Activated T-helper 17 cell treated with anti-CD3 and anti-CD28 coated beads, Interleukin-2, amount 50 U/mL, for 72 hours (primary cell): ENCODE measurements at regions not wholly inside any gene's neighbourhood (a gene's known extent, or its start where the extent isn't known, plus 50 kb on each side); places are given as distances from the start of the nearest gene placed in this dataset.
"Not testable (repeated sequence)": the region's sequence is repeated elsewhere in the genome, so short reads cannot be mapped to it uniquely, and the experiment has no call there.

Experiments
- ATAC-seq: fragments of 150-1000 bp; cut with Tn5 transposase; replicated peaks from 2 replicates; pipeline ENCODE4 v1.10.0; 2021; ENCODE audit warnings: mild to moderate bottlenecking, moderate library complexity
- H3K27ac Mint-ChIP-seq: one replicate; pipeline ENCODE4 v1.8.0; 2022; ENCODE audit warnings: mixed read lengths
- H3K27me3 Mint-ChIP-seq: one replicate; pipeline ENCODE4 v1.8.0; 2022; ENCODE audit warnings: mixed read lengths
- H3K36me3 Mint-ChIP-seq: one replicate; pipeline ENCODE4 v1.8.0; 2022; ENCODE audit warnings: low read depth, mild to moderate bottlenecking, mixed read lengths
- H3K4me1 Mint-ChIP-seq: one replicate; pipeline ENCODE4 v1.8.0; 2022; ENCODE audit warnings: mixed read lengths
- H3K4me3 Mint-ChIP-seq: one replicate; pipeline ENCODE4 v1.8.0; 2022; ENCODE audit warnings: mild to moderate bottlenecking, mixed read lengths
- H3K9me3 Mint-ChIP-seq: one replicate; pipeline ENCODE4 v1.8.0; 2022; ENCODE audit warnings: mixed read lengths

- Mint-ChIP-seq H3K36me3 (no peaks in the 10 kb centered on the region), H3K9me3 (no peaks in the 10 kb centered on the region), H3K4me3 (peak overlapping the region; percentile 46), H3K27ac (peak overlapping the region; percentile 9), H3K4me1 (peaks cover 59% of the 10 kb centered on the region), H3K27me3 (no peaks in the 10 kb centered on the region)
- ATAC-seq, result no peak
Measured at GRCh38 chr22:22817468-22818201, 70.0 kb upstream of the IGLL5 start.

- H3K4me1 Mint-ChIP-seq, result peaks cover 61% of the 10 kb centered on the region
- H3K27ac Mint-ChIP-seq, result peak overlapping the region; percentile 9
- no peaks in the 10 kb centered on the region for H3K27me3 Mint-ChIP-seq
- H3K9me3 Mint-ChIP-seq, result no peaks in the 10 kb centered on the region
- H3K36me3 Mint-ChIP-seq, result no peaks in the 10 kb centered on the region
- ATAC-seq, result no peak
- H3K4me3 Mint-ChIP-seq, result peak overlapping the region; percentile 46
Measured at GRCh38 chr22:22818202-22818538, 69.4 kb upstream of the IGLL5 start.

- Mint-ChIP-seq H3K27me3 (no peaks in the 10 kb centered on the region), H3K9me3 (no peaks in the 10 kb centered on the region), H3K4me3 (peak overlapping the region; percentile 46), H3K36me3 (no peaks in the 10 kb centered on the region), H3K27ac (peak overlapping the region; percentile 77), H3K4me1 (peaks cover 65% of the 10 kb centered on the region)
- ATAC-seq, result peak; percentile 57
Measured at GRCh38 chr22:22818861-22819855, 68.5 kb upstream of the IGLL5 start.

- Mint-ChIP-seq H3K27ac (peak overlapping the region; percentile 77), H3K36me3 (no peaks in the 10 kb centered on the region), H3K4me1 (peaks cover 65% of the 10 kb centered on the region), H3K27me3 (no peaks in the 10 kb centered on the region), H3K4me3 (peak overlapping the region; percentile 46), H3K9me3 (no peaks in the 10 kb centered on the region)
- no peak for ATAC-seq
Measured at GRCh38 chr22:22820076-22820475, 67.5 kb upstream of the IGLL5 start.

- Mint-ChIP-seq H3K9me3 (no peaks in the 10 kb centered on the region), H3K4me1 (peaks cover 68% of the 10 kb centered on the region), H3K27me3 (no peaks in the 10 kb centered on the region), H3K36me3 (no peaks in the 10 kb centered on the region), H3K4me3 (peak overlapping the region; percentile 46), H3K27ac (peak overlapping the region; percentile 77)
- peak; percentile 80 for ATAC-seq
Measured at GRCh38 chr22:22820626-22821025, 67.0 kb upstream of the IGLL5 start.

- peak overlapping the region; percentile 46 for H3K4me3 Mint-ChIP-seq
- no peaks in the 10 kb centered on the region for H3K27me3 Mint-ChIP-seq
- ATAC-seq, result no peak
- H3K9me3 Mint-ChIP-seq, result no peaks in the 10 kb centered on the region
- H3K27ac Mint-ChIP-seq, result peak overlapping the region; percentile 77
- H3K36me3 Mint-ChIP-seq, result no peaks in the 10 kb centered on the region
- H3K4me1 Mint-ChIP-seq, result peaks cover 61% of the 10 kb centered on the region
Measured at GRCh38 chr22:22821340-22821739, 66.3 kb upstream of the IGLL5 start.

GRCh38 chr22:22822106-22822505, 65.5 kb upstream of the IGLL5 start:
- H3K27ac Mint-ChIP-seq, result peak overlapping the region; percentile 77
- H3K9me3 Mint-ChIP-seq, result no peaks in the 10 kb centered on the region
- no peaks in the 10 kb centered on the region for H3K36me3 Mint-ChIP-seq
- peak overlapping the region; percentile 46 for H3K4me3 Mint-ChIP-seq
- ATAC-seq, result no peak
- no peaks in the 10 kb centered on the region for H3K27me3 Mint-ChIP-seq
- peaks cover 55% of the 10 kb centered on the region for H3K4me1 Mint-ChIP-seq

GRCh38 chr22:22822553-22822952, 65.1 kb upstream of the IGLL5 start:
- not testable (repeated sequence) for ATAC-seq, H3K36me3 Mint-ChIP-seq, H3K9me3 Mint-ChIP-seq, H3K27me3 Mint-ChIP-seq
- peak overlapping the region; percentile 77 for H3K27ac Mint-ChIP-seq
- peak overlapping the region; percentile 46 for H3K4me3 Mint-ChIP-seq
- peaks cover 55% of the 10 kb centered on the region for H3K4me1 Mint-ChIP-seq

- no peak for ATAC-seq
- Mint-ChIP-seq H3K4me3 (peak overlapping the region; percentile 46), H3K36me3 (no peaks in the 10 kb centered on the region), H3K4me1 (peaks cover 50% of the 10 kb centered on the region), H3K27ac (peak overlapping the region; percentile 62), H3K27me3 (no peaks in the 10 kb centered on the region), H3K9me3 (no peaks in the 10 kb centered on the region)
Measured at GRCh38 chr22:22823131-22823810, 64.3 kb upstream of the IGLL5 start.

- H3K9me3 Mint-ChIP-seq, result no peaks in the 10 kb centered on the region
- no peaks in the 10 kb centered on the region for H3K27me3 Mint-ChIP-seq
- no peak overlapping the region for H3K4me3 Mint-ChIP-seq
- no peak for ATAC-seq
- H3K4me1 Mint-ChIP-seq, result peaks cover 39% of the 10 kb centered on the region
- no peak overlapping the region for H3K27ac Mint-ChIP-seq
- no peaks in the 10 kb centered on the region for H3K36me3 Mint-ChIP-seq
Measured at GRCh38 chr22:22824340-22825212, 63.0 kb upstream of the IGLL5 start.

GRCh38 chr22:22825213-22825593, 62.4 kb upstream of the IGLL5 start:
- H3K27me3 Mint-ChIP-seq, result no peaks in the 10 kb centered on the region
- H3K4me3 Mint-ChIP-seq, result no peak overlapping the region
- no peaks in the 10 kb centered on the region for H3K36me3 Mint-ChIP-seq
- H3K9me3 Mint-ChIP-seq, result no peaks in the 10 kb centered on the region
- H3K4me1 Mint-ChIP-seq, result peaks cover 33% of the 10 kb centered on the region
- no peak for ATAC-seq
- no peak overlapping the region for H3K27ac Mint-ChIP-seq

- H3K4me1 Mint-ChIP-seq, result peaks cover 11% of the 10 kb centered on the region
- ATAC-seq, result no peak
- H3K4me3 Mint-ChIP-seq, result no peak overlapping the region
- H3K9me3 Mint-ChIP-seq, result peaks cover 5% of the 10 kb centered on the region
- no peaks in the 10 kb centered on the region for H3K36me3 Mint-ChIP-seq
- no peaks in the 10 kb centered on the region for H3K27me3 Mint-ChIP-seq
- no peak overlapping the region for H3K27ac Mint-ChIP-seq
Measured at GRCh38 chr22:22827187-22827939, 60.3 kb upstream of the IGLL5 start.

- no peak for ATAC-seq
- no peaks in the 10 kb centered on the region for H3K27me3 Mint-ChIP-seq
- H3K36me3 Mint-ChIP-seq, result no peaks in the 10 kb centered on the region
- no peak overlapping the region for H3K27ac Mint-ChIP-seq
- H3K4me3 Mint-ChIP-seq, result no peak overlapping the region
- H3K4me1 Mint-ChIP-seq, result peaks cover 5% of the 10 kb centered on the region
- peaks cover 5% of the 10 kb centered on the region for H3K9me3 Mint-ChIP-seq
Measured at GRCh38 chr22:22830193-22830592, 57.4 kb upstream of the IGLL5 start.
